ENCODE measurements at regions not wholly inside any gene's neighbourhood (a gene's known extent, or its start where the extent isn't known, plus 50 kb on each side); places are given as distances from the start of the nearest gene placed in this dataset.

- no peak for TF ChIP-seq GATA1 (IDR thresholded peaks at IDR 0.05; ENCODE audit: low read depth, low read length)
- DNase-seq = no peak
Observed at GRCh38 chr21:27021801-27022200, 54.9 kb upstream of the ADAMTS5 start.

DNA sequence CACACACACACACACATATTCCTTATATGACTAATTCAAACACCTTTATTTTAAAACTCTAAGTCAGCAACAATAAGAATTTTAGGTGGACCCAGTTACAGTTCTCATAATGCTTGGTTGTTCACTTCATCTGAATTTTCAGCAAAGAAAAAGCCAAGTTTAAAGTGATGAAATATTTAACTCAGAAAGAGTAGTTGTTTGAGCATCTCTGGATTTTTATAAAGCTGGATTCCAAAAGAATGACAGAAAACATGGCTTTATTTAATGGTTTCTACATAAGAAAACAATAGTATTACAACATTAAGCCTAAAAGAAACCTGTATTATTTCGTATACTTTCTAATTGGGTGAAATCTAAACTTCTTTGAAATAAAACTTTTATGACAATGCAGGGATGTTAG lies 54.2 kb upstream of the ADAMTS5 start:
- TF ChIP-seq POLR2A (IDR thresholded peaks at IDR 0.05; ENCODE audit: low read length) (no peak), GATA1 (IDR thresholded peaks at IDR 0.05; ENCODE audit: low read depth, low read length) (no peak)
- DNase-seq = no peak

DNA sequence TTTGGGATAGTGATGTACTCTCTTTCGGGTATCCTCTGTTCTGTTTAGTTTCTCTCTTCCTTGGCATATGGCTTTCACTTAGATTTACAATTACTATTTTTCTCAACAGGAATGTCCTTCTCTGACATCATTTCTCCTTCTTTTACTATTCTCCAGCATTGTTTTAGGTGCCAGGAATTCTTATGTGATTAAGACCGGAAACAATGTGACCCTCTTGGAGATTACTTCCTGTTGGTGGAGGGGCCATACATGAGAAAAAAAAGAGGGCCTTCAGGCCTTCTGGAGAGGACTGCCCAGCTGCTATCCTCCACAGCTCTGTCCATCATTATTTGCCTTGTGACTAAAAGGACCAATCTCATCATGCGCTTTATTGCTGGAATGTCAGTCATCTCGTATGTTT lies 50.4 kb upstream of the ADAMTS5 start:
- no peak for DNase-seq
- TF ChIP-seq POLR2A (IDR thresholded peaks at IDR 0.05; ENCODE audit: low read length) (no peak), GATA1 (IDR thresholded peaks at IDR 0.05; ENCODE audit: low read depth, low read length) (no peak)
